HepG2 (cell line): ENCODE measurements at regions not wholly inside any gene's neighbourhood (a gene's known extent, or its start where the extent isn't known, plus 50 kb on each side); places are given as distances from the start of the nearest gene placed in this dataset.

Source experiments
- ATAC-seq: fragments of 200-7000 bp; cut with Tn5 transposase; 3 replicates; pipeline ENCODE4 v1.9.1; 2020; ENCODE audit warnings: mild to moderate bottlenecking, moderate library complexity
- BruUV-seq: library from RNA; stranded (reverse); fragments of 400-500 nt; replicated peaks from 2 replicates; lab custom pipeline; 2021; lab: Mats Ljungman, UMichigan
- CTCF ChIA-PET: fragments of 300-600 bp; formaldehyde crosslinking; extraction: SDS; loops from one replicate; lab custom pipeline; 2021; ENCODE audit warnings: low total read pairs, inconsistent platforms, low intra/inter-chr PET ratio; lab: Yijun Ruan, JAX
- POLR2A ChIA-PET: fragments of 350-600 bp; sonication (Branson Sonifier 250); formaldehyde crosslinking; loops from one replicate; lab custom pipeline; 2020; ENCODE audit warnings: antibody characterized with exemption, inconsistent platforms; lab: Yijun Ruan, JAX
- DNase-seq: peaks from one replicate; pipeline ENCODE4 v3.0.0-alpha.2; 2015; ENCODE audit warnings: low spot score
- FAIRE-seq: peaks from 3 replicates; lab custom pipeline; 2011; peaks lifted over from hg19 to GRCh38; lab: Jason Lieb, UNC
- H2AFZ ChIP-seq: one replicate; pipeline ENCODE4 v1.6.1; 2011; ENCODE audit warnings: low read length, inconsistent platforms
- H3K27ac ChIP-seq: fragments of 300-600 bp; 3 replicates; pipeline ENCODE4 v1.8.0; 2011; ENCODE audit warnings: mixed run types, mild to moderate bottlenecking, mixed read lengths, low read length, inconsistent platforms; ENCODE audit not compliant: insufficient read depth; ENCODE audit errors: extremely low read length
- H3K27me3 ChIP-seq, 2 experiments: fragments of 200-600 bp in 1 of 2; 2 replicates in 1 of 2; 3 replicates in 1 of 2; pipeline versions ENCODE4 v1.6.0 to v1.8.0; 2011; ENCODE audit warnings: low read length in 2 of 2, mild to moderate bottlenecking in 2 of 2, moderate library complexity in 2 of 2, inconsistent platforms in 1 of 2; ENCODE audit not compliant: insufficient read depth in 2 of 2, control insufficient read depth in 1 of 2
- H3K36me3 ChIP-seq, 2 experiments: fragments of 200-600 bp in 1 of 2; replicated peaks in 1 of 2; 2 replicates in 1 of 2; 3 replicates in 1 of 2; pipeline versions ENCODE4 v1.5.1 to v1.8.0; 2011; ENCODE audit warnings: low read length in 2 of 2, inconsistent platforms in 1 of 2; ENCODE audit not compliant: insufficient read depth in 2 of 2, control insufficient read depth in 1 of 2
- H3K4me1 ChIP-seq: 2 replicates; pipeline ENCODE4 v1.5.1; 2012; ENCODE audit warnings: low read length, inconsistent platforms; ENCODE audit not compliant: insufficient read depth
- H3K4me2 ChIP-seq: 2 replicates; pipeline ENCODE4 v1.6.0; 2011; ENCODE audit warnings: low read depth, low read length, inconsistent platforms
- H3K4me3 ChIP-seq, 3 experiments: fragments of 200-600 bp in 1 of 3; sonication (generic), shearing (Covaris generic) in 1 of 3; replicated peaks in 1 of 3; 2 replicates each; pipeline ENCODE4 v1.5.1; 2011 to 2016; ENCODE audit warnings: low read length in 3 of 3, inconsistent platforms in 2 of 3, low read depth in 2 of 3, mild to moderate bottlenecking in 2 of 3, control low read depth in 1 of 3, mixed read lengths in 1 of 3; ENCODE audit not compliant: insufficient read depth in 1 of 3
- H3K79me2 ChIP-seq: one replicate; pipeline ENCODE4 v1.6.1; 2011; ENCODE audit warnings: low read length, inconsistent platforms; ENCODE audit not compliant: insufficient read depth
- H3K9ac ChIP-seq: 2 replicates; pipeline ENCODE4 v1.6.0; 2011; ENCODE audit warnings: mild to moderate bottlenecking, low read depth, low read length, inconsistent platforms; ENCODE audit not compliant: insufficient read depth
- H3K9me3 ChIP-seq: 2 replicates; pipeline ENCODE4 v1.5.1; 2012; ENCODE audit warnings: mild to moderate bottlenecking, low read length
- H4K20me1 ChIP-seq: 2 replicates; pipeline ENCODE4 v1.6.0; 2011; ENCODE audit warnings: inconsistent platforms, mild to moderate bottlenecking, low read length, moderate library complexity; ENCODE audit not compliant: insufficient read depth
- FOXJ3 ChIP-seq: sonication (generic); formaldehyde crosslinking; IDR thresholded peaks from 2 replicates; pipeline ENCODE4 v1.4.0; 2020; ENCODE audit warnings: missing genetic modification reagents, mild to moderate bottlenecking, borderline replicate concordance
- MAFF ChIP-seq: IDR thresholded peaks from 2 replicates; pipeline ENCODE4 v1.6.1; 2011; ENCODE audit warnings: low read depth, low read length, improper control_type of control experiment
- MAFK ChIP-seq, 2 experiments: IDR thresholded peaks in 1 of 2; conservative IDR thresholded peaks in 1 of 2; 2 replicates each; pipeline ENCODE4 v1.6.1; 2011; ENCODE audit warnings: improper control_type of control experiment in 2 of 2, low read length in 2 of 2
- MED1 ChIP-seq: sonication (generic); formaldehyde crosslinking; IDR thresholded peaks from 2 replicates; pipeline ENCODE4 v1.4.0; 2020; ENCODE audit warnings: missing genetic modification reagents
- RARG ChIP-seq: sonication (generic); formaldehyde crosslinking; IDR thresholded peaks from 2 replicates; pipeline ENCODE4 v1.4.0; 2020; ENCODE audit warnings: low read depth, mild to moderate bottlenecking, missing genetic modification reagents
- SATB2 ChIP-seq: sonication (generic); formaldehyde crosslinking; IDR thresholded peaks from 2 replicates; pipeline ENCODE4 v1.5.0; 2020; ENCODE audit warnings: missing genetic modification reagents
- ZNF432 ChIP-seq: sonication (generic); formaldehyde crosslinking; IDR thresholded peaks from 2 replicates; pipeline ENCODE4 v1.5.0; 2020; ENCODE audit warnings: missing genetic modification reagents, mild to moderate bottlenecking, borderline replicate concordance
- WGBS: methylation state at CpG from one replicate; pipeline ENCODE4 v1.1.6; 2017; ENCODE audit warnings: low lambda C conversion rate; 5-methylcytosine and 5-hydroxymethylcytosine counted together
- in situ Hi-C: cut with HindIII; loops from 2 replicates; pipeline ENCODE4 v1.10.0; 2017; ENCODE audit warnings: low pct_unique_long_range_greater_than_20kb; ENCODE audit not compliant: extremely low pct_ligation_motif_present
- intact Hi-C: fragments of 100-400 bp; cut with micrococcal nuclease; formaldehyde crosslinking; loops from one replicate; pipeline ENCODE4 v1.10.0; 2022; ENCODE audit not compliant: unreplicated experiment
- TF ChIP-seq, protein P1 (sequence below): fragments of 450-650 bp; IDR thresholded peaks from 2 replicates; pipeline ENCODE4 v1.6.1; 2017; ENCODE audit warnings: mild to moderate bottlenecking

DNA sequence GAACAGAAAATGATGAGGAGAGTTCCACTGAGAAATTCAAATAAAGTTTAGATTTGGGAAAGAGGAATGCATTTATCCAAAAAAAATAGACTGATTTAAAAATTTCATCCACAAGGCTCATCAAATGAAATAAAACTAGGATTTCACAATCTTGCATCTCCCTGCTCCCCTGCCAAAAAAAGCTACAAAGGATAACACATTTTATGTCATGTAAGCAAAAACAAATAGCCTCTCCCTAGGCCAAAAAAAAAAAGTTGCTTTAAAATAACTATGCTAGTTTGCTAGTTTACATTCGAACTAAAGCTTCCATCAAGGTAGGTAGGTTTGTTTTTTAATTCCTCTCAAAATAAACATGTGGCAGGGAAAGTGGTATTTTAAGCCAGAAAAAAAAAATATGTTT is 465.5 kb upstream of the ID2 start:
- in situ Hi-C loops (no loop called here), intact Hi-C loops (no loop called here)
- no TSS peak for BruUV-seq
- Histone ChIP-seq H4K20me1 (no peaks in the 10 kb centered on the region), H3K4me1 (no peaks in the 10 kb centered on the region), H3K27ac (no peak overlapping the region), H3K9me3 (no peaks in the 10 kb centered on the region), H3K9ac (no peak overlapping the region), H3K4me3 (no peak overlapping the region), H3K36me3 (no peaks in the 10 kb centered on the region), H3K4me2 (no peak overlapping the region), H3K79me2 (no peaks in the 10 kb centered on the region), H3K27me3 (peaks cover 1 to 41% of the 10 kb centered on the region in 2 experiments; a peak in 3 of 5 replicates), H2AFZ (no peak overlapping the region)
- FAIRE-seq, result no peak
- ChIA-PET CTCF (no interaction called here), POLR2A (no interaction called here)
- 0% methylated on average over 1 of the region's 1 CpG for WGBS
- ATAC-seq, result no peak
- no peak for DNase-seq
- TF ChIP-seq MAFF (peak; percentile 95), FOXJ3 (no peak), SATB2 (CRISPR knock-in tag) (no peak), ZNF432 (no peak), RARG (no peak), MED1 (CRISPR knock-in tag) (no peak), MAFK (conservative IDR thresholded peaks at IDR 0.05 in 1 of 2, IDR thresholded peaks at IDR 0.05 in 1 of 2; ENCODE audit: low read length in 2 of 2) (peak; percentile 90 to 94)
- TF ChIP-seq, protein P1, sequence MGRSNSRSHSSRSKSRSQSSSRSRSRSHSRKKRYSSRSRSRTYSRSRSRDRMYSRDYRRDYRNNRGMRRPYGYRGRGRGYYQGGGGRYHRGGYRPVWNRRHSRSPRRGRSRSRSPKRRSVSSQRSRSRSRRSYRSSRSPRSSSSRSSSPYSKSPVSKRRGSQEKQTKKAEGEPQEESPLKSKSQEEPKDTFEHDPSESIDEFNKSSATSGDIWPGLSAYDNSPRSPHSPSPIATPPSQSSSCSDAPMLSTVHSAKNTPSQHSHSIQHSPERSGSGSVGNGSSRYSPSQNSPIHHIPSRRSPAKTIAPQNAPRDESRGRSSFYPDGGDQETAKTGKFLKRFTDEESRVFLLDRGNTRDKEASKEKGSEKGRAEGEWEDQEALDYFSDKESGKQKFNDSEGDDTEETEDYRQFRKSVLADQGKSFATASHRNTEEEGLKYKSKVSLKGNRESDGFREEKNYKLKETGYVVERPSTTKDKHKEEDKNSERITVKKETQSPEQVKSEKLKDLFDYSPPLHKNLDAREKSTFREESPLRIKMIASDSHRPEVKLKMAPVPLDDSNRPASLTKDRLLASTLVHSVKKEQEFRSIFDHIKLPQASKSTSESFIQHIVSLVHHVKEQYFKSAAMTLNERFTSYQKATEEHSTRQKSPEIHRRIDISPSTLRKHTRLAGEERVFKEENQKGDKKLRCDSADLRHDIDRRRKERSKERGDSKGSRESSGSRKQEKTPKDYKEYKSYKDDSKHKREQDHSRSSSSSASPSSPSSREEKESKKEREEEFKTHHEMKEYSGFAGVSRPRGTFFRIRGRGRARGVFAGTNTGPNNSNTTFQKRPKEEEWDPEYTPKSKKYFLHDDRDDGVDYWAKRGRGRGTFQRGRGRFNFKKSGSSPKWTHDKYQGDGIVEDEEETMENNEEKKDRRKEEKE, result no peak
